Activated B cell treated with CpG ODN at 0.5 μM for 24 hours (primary cell): ENCODE measurements at regions not wholly inside any gene's neighbourhood (a gene's known extent, or its start where the extent isn't known, plus 50 kb on each side); places are given as distances from the start of the nearest gene placed in this dataset.

Source experiments
- ATAC-seq: fragments of 200-7000 bp; cut with Tn5 transposase; one replicate; pipeline ENCODE4 v1.10.0; 2021; ENCODE audit warnings: low read depth, mild to moderate bottlenecking, moderate library complexity
- CTCF ChIA-PET: fragments of 350-600 bp; sonication (Branson Sonifier 250); formaldehyde crosslinking; loops from one replicate; lab custom pipeline; 2021; ENCODE audit warnings: antibody characterized with exemption; lab: Charles Lee
- POLR2A ChIA-PET: fragments of 350-600 bp; sonication (Branson Sonifier 250); formaldehyde crosslinking; loops from one replicate; lab custom pipeline; 2021; ENCODE audit warnings: antibody characterized with exemption; lab: Charles Lee
- DNase-seq: peaks from one replicate; pipeline ENCODE4 v3.0.0; 2022
- H3K27ac Mint-ChIP-seq: one replicate; pipeline ENCODE4 v1.8.0; 2020; ENCODE audit warnings: mixed read lengths
- H3K27me3 Mint-ChIP-seq: one replicate; pipeline ENCODE4 v1.8.0; 2021; ENCODE audit warnings: mixed read lengths
- H3K36me3 Mint-ChIP-seq: one replicate; pipeline ENCODE4 v1.8.0; 2021; ENCODE audit warnings: low read depth, mixed read lengths
- H3K4me1 Mint-ChIP-seq: one replicate; pipeline ENCODE4 v1.8.0; 2021; ENCODE audit warnings: mixed read lengths
- H3K4me3 Mint-ChIP-seq: one replicate; pipeline ENCODE4 v1.8.0; 2020; ENCODE audit warnings: mild to moderate bottlenecking, mixed read lengths
- H3K9me3 Mint-ChIP-seq: one replicate; pipeline ENCODE4 v1.8.0; 2020; ENCODE audit warnings: mixed read lengths
- intact Hi-C: fragments of 100-400 bp; cut with micrococcal nuclease; formaldehyde crosslinking; loops from one replicate; pipeline ENCODE4 v1.15.1; 2024
- TF ChIP-seq, protein P1 (sequence below): fragments of 200-600 bp; IDR thresholded peaks from one replicate; pipeline ENCODE4 v1.8.0; 2022; ENCODE audit warnings: antibody characterized with exemption, mild to moderate bottlenecking

DNA sequence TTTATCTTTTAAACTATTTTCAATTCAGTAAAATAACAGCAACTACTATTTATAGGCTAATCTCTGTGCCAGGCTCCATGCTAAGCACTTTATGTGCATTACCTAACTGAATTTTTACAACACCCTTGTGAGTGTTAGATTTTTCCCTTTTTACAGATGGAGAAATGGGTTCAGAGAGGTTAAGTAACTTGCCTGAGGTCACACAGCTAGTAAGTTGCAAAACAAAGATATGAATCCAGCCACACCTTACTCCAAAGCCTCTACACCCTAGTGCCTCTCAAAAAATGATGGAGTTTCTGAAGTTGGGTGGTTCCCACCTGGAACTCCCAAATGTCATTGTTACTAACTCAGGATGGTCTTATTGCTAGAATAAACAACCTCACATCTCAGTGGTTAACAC lies 60.8 kb downstream of the RHOB start:
- intact Hi-C loops = no loop called here
- ATAC-seq (no peak), DNase-seq (no peak)
- Mint-ChIP-seq H3K36me3 (no peaks in the 10 kb centered on the region), H3K27me3 (peaks cover 2% of the 10 kb centered on the region), H3K9me3 (no peaks in the 10 kb centered on the region), H3K27ac (no peak overlapping the region), H3K4me3 (no peak overlapping the region), H3K4me1 (no peaks in the 10 kb centered on the region)
- ChIA-PET CTCF (no interaction called here), POLR2A (interaction anchor here (0.6 kb wide), 1 partner anchor 232 kb away, joined by 7 read pairs; no protein-coding TSS in a partner anchor)
- TF ChIP-seq, protein P1, sequence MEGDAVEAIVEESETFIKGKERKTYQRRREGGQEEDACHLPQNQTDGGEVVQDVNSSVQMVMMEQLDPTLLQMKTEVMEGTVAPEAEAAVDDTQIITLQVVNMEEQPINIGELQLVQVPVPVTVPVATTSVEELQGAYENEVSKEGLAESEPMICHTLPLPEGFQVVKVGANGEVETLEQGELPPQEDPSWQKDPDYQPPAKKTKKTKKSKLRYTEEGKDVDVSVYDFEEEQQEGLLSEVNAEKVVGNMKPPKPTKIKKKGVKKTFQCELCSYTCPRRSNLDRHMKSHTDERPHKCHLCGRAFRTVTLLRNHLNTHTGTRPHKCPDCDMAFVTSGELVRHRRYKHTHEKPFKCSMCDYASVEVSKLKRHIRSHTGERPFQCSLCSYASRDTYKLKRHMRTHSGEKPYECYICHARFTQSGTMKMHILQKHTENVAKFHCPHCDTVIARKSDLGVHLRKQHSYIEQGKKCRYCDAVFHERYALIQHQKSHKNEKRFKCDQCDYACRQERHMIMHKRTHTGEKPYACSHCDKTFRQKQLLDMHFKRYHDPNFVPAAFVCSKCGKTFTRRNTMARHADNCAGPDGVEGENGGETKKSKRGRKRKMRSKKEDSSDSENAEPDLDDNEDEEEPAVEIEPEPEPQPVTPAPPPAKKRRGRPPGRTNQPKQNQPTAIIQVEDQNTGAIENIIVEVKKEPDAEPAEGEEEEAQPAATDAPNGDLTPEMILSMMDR = no peak

DNA sequence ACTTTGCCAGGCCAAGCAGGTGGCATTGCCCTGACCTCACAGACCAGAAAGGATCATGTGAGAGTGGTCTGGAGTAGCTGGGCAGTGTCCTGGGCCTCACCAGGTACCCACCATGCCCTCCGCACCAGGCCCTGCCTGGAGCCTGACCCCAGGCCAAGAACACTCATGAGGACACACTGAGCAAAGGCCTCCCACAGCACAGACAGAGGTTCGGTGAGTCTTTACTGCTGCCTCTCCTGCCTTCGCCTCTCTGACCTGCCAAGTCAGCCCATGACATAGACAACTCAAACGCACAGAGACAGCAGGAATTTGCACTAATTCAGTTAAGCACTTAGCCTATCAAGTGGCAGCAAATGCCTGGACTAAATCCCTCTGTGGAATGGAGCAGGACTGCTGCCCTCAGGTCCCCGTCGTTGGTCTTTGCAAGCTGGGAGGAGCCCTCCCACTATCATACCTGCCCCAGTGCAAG lies 62.5 kb downstream of the RHOB start:
- Mint-ChIP-seq H3K27me3 (peaks cover 4% of the 10 kb centered on the region), H3K27ac (no peak overlapping the region), H3K4me3 (no peak overlapping the region), H3K9me3 (no peaks in the 10 kb centered on the region), H3K36me3 (no peaks in the 10 kb centered on the region), H3K4me1 (no peaks in the 10 kb centered on the region)
- intact Hi-C loops = no loop called here
- ChIA-PET POLR2A (no interaction called here), CTCF (no interaction called here)
- DNase-seq (no peak), ATAC-seq (no peak)
- TF ChIP-seq, protein P1 = no peak

DNA sequence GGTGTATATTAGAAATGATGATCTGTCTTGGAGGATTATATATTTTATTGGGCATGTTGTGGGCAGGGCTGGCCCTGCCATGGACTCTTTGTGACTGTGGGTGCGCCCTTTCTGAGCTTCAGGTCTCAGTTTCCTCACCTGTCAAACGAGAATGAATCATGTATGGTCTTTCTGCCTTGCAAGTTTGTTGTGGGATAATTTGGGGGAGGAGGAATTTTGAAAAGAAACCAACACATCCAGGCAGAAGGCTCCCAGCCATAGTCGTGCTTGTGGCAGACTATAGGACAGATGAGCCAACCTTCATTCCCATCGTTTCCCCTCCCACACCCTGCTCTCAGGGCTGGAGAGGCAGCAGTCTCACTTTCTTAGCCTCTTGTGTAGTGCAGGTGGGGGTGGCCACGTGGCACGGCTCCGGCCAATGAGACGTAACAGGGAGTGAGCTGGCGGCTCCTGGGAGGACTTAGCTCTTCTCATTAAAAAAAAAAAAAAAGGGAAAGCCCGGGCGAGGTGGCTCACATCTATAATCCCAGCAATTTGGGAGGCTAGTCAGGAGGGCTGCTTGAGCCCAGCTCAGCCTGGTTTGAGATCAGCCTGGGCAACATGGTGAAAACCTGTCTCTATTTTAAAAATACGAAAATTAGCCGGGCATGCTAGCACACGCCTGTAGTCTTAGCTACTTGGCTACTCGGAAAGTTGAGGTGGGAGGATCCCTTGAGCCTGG lies 63.1 kb downstream of the RHOB start:
- no peaks in the 10 kb centered on the region for H3K4me1 Mint-ChIP-seq
- DNase-seq = no peak
- H3K27ac Mint-ChIP-seq = no peak overlapping the region
- no peak for ATAC-seq
- ChIA-PET CTCF (no interaction called here), POLR2A (no interaction called here)
- TF ChIP-seq, protein P1 = no peak
- no peak overlapping the region for H3K4me3 Mint-ChIP-seq
- intact Hi-C loops = no loop called here
- H3K36me3 Mint-ChIP-seq = no peaks in the 10 kb centered on the region
- no peaks in the 10 kb centered on the region for H3K9me3 Mint-ChIP-seq
- peaks cover 4% of the 10 kb centered on the region for H3K27me3 Mint-ChIP-seq

DNA sequence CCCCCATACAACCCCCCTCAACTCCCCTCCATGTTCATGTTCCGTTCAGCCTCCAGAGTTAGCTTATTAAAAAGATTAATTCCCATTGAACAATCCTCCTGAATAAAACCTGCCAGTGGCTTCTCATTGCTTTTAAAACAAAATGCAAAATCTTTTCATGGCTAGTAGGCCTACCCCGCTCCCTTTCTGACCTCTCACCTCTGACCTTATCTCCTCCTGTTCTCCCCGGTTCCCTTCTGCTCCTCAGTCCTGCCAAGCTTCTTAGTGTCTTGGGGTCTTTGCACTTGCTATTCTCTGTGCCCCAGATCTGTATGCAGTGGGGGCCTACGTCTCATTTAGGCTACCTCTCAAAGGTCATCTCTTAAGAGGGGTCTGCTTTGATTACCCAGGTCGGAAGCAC lies 64.3 kb downstream of the RHOB start:
- H3K4me3 Mint-ChIP-seq = no peak overlapping the region
- H3K36me3 Mint-ChIP-seq = no peaks in the 10 kb centered on the region
- intact Hi-C loops = no loop called here
- no peaks in the 10 kb centered on the region for H3K9me3 Mint-ChIP-seq
- H3K27me3 Mint-ChIP-seq = peaks cover 4% of the 10 kb centered on the region
- CTCF ChIA-PET = no interaction called here
- POLR2A ChIA-PET = interaction anchor here (0.6 kb wide), 1 partner anchor 556 kb away, joined by 6 read pairs; no protein-coding TSS in a partner anchor
- no peaks in the 10 kb centered on the region for H3K4me1 Mint-ChIP-seq
- DNase-seq (no peak), ATAC-seq (no peak)
- H3K27ac Mint-ChIP-seq = no peak overlapping the region
- TF ChIP-seq, protein P1 = no peak

DNA sequence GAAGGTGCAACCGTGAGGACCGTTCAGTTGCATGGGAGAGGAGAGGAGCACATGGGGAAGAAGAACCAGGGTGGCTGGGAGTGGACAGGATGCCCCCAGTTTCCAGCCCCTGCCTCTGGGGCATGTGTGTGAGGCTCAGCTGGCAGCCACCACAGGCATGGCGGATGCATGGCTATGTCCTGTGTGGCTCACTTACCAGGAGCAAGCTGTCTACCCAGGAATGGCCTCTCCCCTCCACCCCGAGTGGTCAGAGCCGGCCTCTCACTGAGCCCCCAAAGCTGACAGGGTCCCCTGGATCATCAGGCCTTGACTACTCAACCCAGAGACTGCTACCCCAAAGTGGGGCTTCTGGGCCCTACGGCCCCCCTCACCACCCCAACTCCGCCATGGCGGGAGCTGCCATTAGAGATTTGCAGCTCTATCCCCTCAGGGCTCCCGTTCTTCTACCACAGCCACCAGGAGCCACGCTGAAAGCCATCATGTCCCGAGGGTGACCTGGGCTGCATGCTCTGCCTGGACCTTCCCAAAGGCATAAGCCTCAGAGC lies 65.3 kb downstream of the RHOB start:
- Mint-ChIP-seq H3K36me3 (no peaks in the 10 kb centered on the region), H3K4me1 (no peaks in the 10 kb centered on the region), H3K9me3 (no peaks in the 10 kb centered on the region), H3K27ac (no peak overlapping the region), H3K27me3 (peaks cover 2% of the 10 kb centered on the region), H3K4me3 (no peak overlapping the region)
- no peak for ATAC-seq
- intact Hi-C loops = no loop called here
- POLR2A ChIA-PET = interaction anchor here (0.7 kb wide), 1 partner anchor 27 kb away, joined by 6 read pairs; no protein-coding TSS in a partner anchor
- TF ChIP-seq, protein P1 = no peak
- no peak for DNase-seq
- CTCF ChIA-PET = no interaction called here
